Skin epidermis (tissue), 12 donors: ENCODE measurements at regions not wholly inside any gene's neighbourhood (a gene's known extent, or its start where the extent isn't known, plus 50 kb on each side); places are given as distances from the start of the nearest gene placed in this dataset.
A peak's percentile ranks its signal among the peaks of the same experiment; 100 is the strongest.

ENCODE experiments used
- H3K27ac ChIP-seq, 21 experiments: fragments of 200-600 bp; sonication (generic) in 11 of 21; one replicate each; pipeline ENCODE4 v1.5.0; 2020; ENCODE audit warnings: mild to moderate bottlenecking in 3 of 21, inconsistent platforms in 2 of 21, moderate library complexity in 2 of 21
- H3K4me3 ChIP-seq, 7 experiments: fragments of 200-600 bp; sonication (generic) in 2 of 7; one replicate each; pipeline ENCODE4 v1.5.0; 2020; ENCODE audit warnings: inconsistent platforms in 2 of 7, mild to moderate bottlenecking in 2 of 7, moderate library complexity in 1 of 7

DNA sequence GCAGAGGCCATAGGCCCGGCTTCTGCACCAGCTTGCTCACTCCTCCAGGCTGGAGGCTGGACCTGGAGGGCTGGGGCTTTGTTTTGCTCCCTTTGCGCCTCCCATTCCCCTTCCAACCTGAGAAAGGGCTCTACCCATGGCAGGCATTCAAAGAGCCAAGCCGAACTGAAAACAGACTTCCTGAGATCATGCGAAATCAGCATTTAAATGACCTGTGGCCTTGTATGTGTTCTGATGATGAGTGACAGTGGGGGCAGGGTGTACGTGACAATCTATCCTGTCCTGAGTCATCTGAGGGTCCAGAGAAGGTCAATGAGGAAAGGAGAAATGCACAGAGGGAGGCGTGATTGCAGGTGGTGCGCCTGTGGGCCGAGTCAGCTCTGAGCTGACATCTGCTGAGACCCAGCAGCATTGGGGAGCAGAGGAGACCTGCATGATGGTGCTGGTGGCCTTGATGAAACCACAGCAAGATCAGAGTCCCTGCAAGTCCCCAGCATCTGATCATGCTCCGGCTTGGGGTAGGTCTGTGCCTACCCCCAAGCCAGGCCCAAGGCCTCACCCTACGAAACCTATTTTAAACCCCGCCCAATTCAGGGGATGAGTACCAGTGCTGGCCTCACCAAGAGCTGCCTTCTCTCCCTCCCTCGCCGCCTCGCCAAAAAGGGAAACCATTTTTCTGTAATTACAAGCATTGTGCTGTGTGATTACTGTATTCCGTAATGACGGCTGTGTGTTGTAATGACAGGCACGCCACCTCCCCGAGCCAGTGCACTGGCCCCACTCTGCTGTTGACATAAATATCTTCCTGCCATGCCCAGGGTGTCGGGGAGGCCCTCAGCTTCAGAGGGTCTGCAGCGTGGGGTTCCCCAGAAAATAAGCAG is 95.2 kb upstream of the ANO1 start:
- no peak overlapping the region for H3K4me3 ChIP-seq

DNA sequence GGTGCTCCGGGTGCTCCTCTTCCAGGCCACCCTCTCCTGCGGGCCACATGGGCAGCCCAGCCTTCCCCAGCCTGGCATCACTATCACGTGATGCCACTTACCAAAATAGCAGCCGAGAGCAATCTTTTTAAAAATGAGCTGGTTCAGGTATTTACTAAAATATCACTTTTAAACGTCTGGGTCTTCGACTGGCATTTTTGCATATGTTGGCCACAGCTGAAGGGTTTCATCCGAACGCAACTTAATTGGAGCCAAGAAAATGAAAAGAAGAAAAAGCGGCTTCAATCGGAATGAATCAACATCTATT is 94.6 kb upstream of the ANO1 start:
- Histone ChIP-seq H3K27ac (no peak overlapping the region), H3K4me3 (no peak overlapping the region)

More for the DNA sequence above, 95.2 kb upstream of the ANO1 start:
- H3K27ac ChIP-seq, result no peak overlapping the region

DNA sequence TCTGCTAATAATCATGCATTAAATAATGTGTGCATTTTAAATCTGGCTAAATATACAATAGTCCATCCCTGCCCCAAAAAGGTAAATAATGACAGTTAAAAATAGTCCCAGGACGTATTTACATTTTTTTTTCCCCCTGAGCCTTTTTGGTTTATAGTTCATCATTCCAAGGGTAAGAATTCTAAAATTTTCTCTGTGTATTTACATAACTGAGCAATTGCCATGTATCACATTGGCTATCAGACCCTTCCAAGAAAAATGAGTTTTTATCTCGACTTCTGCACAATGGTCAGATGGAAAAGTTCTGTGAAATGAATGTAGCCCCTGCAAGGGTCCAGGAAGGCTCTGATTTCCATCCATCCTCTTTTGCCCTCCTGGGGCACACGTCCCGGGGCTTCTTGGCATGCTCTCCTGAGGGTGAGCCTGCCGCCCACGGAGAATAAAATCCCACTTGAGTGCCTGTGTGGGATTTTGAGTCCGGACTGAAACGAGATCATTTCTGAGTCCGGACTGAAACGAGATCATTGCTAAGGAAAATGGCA is 94.1 kb upstream of the ANO1 start:
- no peak overlapping the region for H3K27ac ChIP-seq
- no peak overlapping the region for H3K4me3 ChIP-seq

DNA sequence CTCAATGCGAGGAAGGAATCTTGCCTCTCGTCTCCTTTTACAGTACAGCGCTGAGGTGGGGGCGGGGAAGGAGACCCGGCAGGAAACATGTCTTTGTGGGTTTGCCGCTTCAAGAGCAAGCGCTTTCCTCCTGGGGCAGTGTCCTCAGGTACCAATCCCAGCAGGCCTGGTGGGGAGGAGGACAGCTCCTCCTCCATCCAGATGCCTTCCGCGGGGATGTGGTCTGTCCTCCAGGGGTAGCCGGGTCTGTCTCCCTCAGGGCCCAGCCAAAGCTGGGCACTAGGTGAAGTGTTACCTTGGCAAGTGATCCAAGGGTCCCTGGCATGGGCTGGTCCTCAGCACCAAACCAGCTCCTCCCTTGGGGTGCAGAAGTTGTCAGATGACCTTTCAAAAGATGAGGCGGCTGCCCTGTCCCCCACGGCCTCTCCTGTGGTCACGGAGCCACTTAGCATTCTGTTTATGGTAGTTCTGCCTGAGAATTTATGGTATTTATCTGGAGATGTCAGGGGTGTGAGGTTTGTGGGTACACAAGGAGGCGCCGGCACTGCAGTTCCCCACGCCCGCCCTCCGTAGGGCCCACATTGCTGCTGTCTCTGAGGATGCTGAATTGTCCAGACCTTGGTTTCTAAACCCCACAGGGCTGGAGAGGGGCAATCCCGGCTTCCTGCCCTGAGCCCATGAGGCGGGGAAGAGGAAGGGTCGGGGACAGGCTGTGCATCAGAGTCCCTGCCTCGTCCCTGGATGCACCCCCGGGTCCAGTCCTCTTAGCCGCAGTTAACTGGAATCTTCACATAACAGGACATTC is 93.5 kb upstream of the ANO1 start:
- no peak overlapping the region for H3K4me3 ChIP-seq
- no peak overlapping the region for H3K27ac ChIP-seq

DNA sequence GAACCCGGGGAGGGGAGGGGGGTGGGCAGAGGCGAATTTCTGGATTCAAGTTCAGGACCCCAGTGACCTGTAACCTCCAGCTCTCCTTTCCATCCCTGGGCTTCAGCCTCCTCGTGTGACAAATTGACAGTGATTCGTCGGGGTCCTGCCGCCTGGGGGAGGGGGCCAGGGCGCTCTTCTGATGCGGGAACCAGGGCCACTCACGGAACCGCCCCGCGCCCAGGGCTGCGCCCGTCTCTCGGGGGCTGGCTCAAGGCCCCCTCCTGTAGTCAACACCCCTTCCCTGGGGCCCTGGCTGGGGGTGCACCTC is 92.8 kb upstream of the ANO1 start:
- Histone ChIP-seq H3K27ac (no peak overlapping the region), H3K4me3 (peak overlapping the region in 3 of 7 experiments; percentile 6 to 21 (median 7))

DNA sequence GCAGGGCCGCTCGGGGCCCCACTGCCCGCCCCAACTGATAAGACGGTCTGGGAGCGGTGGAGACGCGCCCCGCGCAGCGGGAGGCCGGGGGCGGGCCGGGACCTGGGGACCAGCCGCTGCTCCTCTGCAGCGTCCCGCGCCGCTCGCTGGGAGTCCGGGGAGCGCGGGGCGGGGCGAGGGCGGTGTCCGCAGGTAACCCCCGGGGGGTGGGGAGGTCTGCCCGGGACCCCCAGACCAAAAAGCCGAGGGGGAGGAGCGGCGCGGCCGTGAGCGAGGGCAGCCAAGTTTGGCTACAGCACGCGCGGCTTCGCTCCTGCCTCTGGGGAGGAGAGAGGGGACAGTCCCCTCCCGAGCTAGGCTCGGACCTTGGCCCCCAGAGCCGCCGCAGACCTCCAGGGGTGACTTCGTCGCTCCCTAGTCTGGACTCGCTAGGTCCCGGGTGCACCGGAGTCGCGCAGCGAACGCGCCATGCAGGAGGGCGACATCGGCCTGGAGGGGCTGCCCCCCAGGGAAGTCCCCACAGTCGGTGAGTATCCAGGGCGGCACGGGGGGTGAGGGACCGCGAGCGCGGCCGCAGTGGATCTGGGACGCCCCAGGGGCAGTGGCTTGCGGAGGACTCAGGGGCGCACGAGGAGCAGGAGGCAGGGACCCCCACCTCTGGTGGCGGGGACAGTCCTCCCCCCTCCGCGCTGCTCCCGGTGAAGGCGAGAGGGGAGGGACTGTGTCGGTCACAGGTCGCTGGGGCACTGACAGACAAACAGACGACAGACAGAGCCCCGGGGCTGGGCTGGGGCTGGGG is 92.3 kb upstream of the ANO1 start:
- H3K4me3 ChIP-seq, result peak overlapping the region in 4 of 7 experiments; percentile 3 to 21 (median 6)
- peak overlapping the region in 3 of 21 experiments; percentile 3 to 27 (median 13) for H3K27ac ChIP-seq

DNA sequence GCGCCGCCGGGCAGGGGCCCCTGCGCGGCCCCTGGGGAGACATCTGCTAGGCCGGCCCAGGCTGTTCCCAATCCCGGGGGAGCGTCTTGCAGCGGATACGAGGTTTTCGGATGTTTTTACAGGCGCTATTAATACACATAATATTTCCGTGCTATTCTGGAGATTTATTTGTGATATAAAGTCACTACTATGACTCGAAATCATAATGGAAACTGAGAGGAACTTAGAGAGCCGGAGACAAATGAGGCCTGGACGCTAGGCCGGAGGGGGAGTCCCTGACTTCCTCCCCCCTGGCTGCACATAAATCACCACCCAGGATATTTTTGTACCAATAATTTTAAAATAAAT is 91.7 kb upstream of the ANO1 start:
- H3K4me3 ChIP-seq, result peak overlapping the region in 1 of 7 experiments; percentile 21

DNA sequence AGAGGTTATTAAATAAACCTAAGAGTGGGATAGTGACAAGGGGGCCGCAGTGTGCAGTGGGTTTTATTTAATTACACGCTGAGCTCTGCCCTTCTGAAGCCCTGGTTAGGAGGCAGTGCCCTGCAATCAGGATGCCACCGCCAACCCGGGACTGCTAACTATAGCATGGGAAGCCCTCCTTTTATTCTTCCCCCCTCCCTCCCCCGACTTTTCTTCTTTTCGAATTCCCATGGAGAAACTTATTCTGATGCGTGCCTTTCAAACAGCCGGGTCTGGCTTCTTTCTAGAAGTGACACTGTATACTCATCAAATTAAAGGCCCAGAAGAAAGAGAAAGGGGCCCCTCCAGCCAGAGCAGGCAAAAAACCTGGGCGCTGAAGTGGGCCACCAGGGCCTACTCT is 91.3 kb upstream of the ANO1 start:
- H3K27ac ChIP-seq, result peak overlapping the region in 1 of 21 experiments; percentile 22

More for the DNA sequence above, 91.7 kb upstream of the ANO1 start:
- H3K27ac ChIP-seq, result peak overlapping the region in 1 of 21 experiments; percentile 3

DNA sequence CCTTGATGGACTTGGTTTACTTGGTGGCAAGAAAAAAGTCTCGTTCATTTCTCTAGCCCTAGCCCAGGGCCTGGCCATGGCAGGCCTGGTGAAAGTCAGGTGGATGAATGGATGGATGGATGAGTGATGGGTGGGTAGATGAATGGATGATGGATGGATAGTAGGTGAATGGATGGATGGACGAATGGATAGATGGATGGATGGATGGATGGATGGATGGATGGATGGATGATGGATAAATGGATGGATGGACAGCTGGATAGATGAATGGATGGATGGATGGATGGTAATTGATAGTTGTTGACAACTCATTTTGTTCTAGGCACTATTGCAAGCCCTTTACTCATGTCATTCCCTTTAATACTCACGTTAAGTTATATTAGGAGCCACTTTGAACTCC is 86.1 kb upstream of the ANO1 start:
- no peak overlapping the region for H3K4me3 ChIP-seq

More for the DNA sequence above, 91.3 kb upstream of the ANO1 start:
- H3K4me3 ChIP-seq, result no peak overlapping the region

DNA sequence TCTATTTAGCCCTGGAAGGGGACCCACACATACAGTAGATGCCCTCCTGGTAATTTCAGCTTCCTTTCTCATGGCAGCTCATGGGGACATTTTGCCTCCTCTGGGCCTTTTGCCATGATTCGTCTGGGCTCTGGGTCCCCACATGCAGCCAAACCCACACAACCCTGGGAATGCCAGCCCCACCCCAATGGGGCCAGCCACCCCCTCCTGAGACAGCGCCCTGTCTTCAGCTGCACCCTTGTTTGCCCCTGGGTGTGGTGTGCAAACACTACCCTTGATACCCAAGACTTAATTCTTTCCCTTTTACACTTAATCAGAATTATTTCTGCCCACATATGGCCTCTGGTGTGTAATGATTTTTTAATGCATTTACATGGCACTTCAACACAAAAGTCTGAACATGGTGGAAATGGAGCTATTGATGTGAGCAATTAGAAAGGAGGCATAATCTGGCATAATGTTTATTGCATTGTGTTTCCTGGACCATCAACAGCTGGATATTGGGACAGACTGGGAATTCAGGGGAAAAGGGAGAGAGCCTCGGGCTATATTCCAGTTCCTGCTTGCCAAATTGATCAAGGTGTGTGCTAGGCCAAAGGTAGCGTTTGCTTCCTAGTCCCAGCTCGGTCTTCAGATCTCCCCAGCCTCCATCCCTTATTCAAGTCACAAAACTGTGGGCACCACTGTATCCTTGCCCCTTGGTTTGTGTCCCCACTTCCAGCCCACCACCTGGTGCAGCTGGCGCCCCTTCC is 85.0 kb upstream of the ANO1 start:
- H3K4me3 ChIP-seq, result no peak overlapping the region

More for the DNA sequence above, 86.1 kb upstream of the ANO1 start:
- H3K27ac ChIP-seq, result peak overlapping the region in 1 of 21 experiments; percentile 7

DNA sequence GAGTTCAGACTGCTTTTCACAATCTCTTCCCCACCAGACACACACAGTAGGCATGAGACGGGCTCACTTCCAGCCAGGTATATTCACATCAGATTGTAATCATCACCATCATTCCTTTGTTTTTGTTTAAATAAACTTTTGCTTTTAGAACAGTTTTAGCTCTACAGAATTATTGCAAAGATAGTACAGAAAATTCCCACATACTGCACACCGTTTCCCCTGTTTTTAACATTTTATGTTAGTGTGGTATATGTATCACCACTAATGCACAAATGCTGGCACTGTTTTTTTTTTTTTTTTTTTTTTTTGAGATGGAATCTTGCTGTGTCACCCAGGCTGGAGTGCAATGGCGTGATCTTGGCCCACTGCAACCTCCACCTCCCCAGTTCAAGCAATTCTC is 83.3 kb upstream of the ANO1 start:
- no peak overlapping the region for H3K27ac ChIP-seq
- H3K4me3 ChIP-seq, result no peak overlapping the region

More for the DNA sequence above, 85.0 kb upstream of the ANO1 start:
- peak overlapping the region in 1 of 21 experiments; percentile 7 for H3K27ac ChIP-seq

DNA sequence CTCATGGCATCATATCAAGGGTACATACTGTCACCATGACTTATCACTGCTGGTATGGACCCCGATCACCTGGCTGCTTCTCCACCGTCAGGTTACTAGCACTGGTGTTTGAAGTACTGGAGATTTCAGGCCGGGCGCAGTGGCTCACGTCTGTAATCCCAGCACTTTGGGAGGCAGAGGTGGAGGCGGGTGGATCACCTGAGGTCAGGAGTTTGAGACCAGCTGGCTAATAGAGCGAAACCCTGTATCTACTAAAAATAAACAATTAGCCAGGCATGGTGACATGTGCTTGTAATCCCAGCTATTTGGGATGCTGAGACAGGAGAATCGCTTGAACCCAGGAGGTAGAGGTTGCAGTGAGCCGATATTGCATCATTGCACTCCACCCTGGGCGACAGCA is 82.4 kb upstream of the ANO1 start:
- no peak overlapping the region for H3K27ac ChIP-seq
- H3K4me3 ChIP-seq, result no peak overlapping the region

DNA sequence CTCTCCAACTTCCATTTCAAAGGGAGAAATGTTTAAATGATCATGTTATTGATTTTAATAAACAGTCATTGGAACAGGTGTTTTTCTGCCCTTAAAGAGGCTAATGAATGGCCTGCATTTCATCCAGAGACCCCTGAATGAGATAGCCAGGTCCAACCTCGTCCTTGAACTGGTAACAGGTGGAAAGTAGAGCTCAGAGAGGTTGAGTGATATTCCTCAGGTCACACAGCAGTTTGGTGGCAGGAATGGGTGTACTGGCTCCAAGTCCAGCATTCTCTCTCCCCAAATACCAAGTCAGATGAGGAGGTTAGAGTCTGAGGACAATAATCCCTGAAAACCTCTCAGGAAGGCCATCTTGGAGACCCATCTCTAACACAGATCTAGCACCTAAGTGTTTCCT is 81.7 kb upstream of the ANO1 start:
- Histone ChIP-seq H3K4me3 (no peak overlapping the region), H3K27ac (no peak overlapping the region)

DNA sequence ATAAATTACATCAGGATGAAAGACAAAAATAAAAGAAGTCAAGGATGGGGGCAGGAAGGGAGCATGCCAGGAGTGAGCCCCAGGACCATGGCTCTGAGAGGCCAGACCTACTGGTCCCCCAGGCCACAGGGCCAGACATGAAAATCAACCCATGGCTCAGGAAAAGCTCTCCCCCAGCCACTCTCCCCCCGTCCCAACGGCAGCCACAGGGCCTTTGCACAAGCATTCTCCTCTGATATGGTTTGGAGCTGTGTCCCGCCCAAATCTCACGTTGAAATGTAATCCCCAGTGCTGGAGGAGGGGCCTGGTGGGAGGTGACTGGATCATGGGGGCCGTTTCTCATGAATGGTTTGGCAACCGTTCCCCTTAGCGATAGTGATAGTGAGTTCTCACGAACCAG is 80.8 kb upstream of the ANO1 start:
- Histone ChIP-seq H3K4me3 (no peak overlapping the region), H3K27ac (no peak overlapping the region)

DNA sequence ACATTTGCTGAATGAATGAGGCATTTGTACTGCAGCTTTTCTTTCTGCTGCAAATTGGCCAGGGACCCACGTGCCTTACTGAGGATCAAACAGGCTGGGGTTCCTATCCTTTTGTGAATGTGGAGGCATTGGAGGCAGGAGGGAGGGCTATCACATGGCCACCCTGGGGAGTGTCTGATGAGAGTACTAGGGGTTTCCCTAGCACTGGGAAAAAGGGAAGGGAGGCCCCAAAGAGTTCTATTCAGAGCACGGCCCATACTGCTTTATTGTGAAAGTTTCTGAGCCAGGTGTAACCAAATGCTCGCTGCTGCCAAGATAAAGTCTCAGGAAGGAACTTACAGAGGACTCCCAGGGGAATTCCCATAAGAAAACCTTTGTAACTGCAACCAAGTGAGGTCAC is 78.4 kb upstream of the ANO1 start:
- H3K4me3 ChIP-seq, result no peak overlapping the region
- H3K27ac ChIP-seq, result peak overlapping the region in 3 of 21 experiments; percentile 4 to 50 (median 25)

DNA sequence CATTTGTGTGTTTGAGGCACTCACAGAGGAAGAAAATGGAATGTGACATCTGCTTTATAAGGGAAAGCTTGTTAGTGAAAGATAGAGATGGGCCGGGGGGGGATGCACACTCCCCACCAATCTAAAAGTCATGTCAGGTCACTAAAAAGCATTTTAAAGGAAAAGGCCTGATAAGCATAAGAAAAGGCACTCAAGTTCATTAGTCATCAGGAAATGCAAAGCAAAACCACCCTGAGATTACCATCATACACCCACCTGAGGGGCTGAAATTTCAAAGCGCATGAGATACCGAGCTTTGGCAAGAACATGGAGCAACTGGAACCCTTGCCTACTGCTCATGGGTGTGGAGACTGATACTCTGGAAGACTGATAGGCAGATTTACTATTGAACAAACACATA is 77.9 kb upstream of the ANO1 start:
- Histone ChIP-seq H3K4me3 (no peak overlapping the region), H3K27ac (peak overlapping the region in 1 of 21 experiments; percentile 50)

DNA sequence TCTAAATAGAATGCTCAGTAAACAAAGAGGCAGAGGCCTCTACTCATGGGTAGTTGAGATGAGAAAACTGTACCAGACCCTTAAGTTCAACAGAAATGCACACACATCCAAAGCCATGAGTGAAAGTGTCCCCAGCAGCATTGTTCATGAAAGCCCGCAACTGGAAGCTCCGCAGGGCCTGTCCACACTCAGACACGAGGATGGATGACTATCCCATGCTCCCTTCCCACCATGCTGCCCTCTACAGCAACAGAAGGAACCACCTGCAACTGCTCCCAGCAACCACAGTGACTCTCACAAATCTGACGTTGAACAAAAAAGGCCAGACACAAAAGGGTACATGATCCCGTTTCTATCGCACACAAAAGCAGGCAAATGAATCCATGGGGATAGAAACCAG is 76.9 kb upstream of the ANO1 start:
- H3K4me3 ChIP-seq, result no peak overlapping the region
- H3K27ac ChIP-seq, result no peak overlapping the region

DNA sequence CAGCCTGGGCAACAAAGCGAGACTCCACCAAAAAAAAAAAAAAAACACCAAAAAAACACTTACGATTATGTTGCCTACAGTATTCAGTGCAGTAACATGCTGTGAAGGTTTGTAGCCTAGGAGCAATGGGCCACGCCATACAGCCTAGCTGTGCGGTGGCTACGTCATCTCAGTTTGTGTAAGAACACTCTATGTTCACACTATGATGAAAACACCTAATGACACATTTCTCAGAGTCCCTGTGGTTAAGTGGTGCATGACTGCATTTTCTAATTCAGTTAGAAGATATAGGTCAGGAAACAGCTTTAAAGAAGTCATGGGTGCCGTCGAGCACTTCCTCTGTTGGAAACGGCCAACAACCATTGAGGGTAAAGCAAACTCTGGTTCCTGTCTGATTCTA is 75.7 kb upstream of the ANO1 start:
- Histone ChIP-seq H3K4me3 (no peak overlapping the region), H3K27ac (no peak overlapping the region)

DNA sequence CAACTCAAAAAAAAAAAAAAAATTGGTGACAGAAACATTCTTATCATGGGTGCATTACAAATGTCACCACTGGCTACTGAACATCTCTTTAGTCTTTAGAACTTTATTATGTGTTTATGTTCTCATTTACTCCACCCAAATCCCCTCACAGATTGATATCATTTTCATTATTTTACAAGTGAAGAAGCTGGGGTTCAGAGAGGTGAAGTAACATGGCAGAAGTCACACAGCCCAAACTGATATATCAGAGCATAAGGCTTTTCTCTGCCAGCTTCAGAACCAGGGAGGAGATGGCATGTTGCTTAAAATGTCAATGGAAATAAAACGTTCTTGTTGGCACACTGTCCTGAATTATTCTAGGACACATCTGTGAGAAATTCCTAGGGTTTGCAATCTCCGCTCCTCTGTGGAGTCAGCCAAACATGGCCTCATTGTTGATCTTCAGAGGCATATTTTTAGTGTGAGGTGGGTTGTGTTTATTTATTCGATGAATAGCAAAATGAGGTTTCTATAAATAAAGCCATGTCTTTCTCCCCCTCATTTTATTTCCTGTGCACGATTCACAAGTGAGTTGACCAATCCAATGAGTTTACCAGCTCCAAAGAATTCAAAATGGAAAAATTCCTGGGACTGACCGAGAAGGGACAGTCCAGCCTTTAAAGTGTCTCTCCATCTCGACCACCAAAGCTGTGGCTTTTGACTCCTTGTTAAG is 72.9 kb upstream of the ANO1 start:
- Histone ChIP-seq H3K4me3 (no peak overlapping the region), H3K27ac (no peak overlapping the region)
